H9 (cell line): ENCODE measurements at regions not wholly inside any gene's neighbourhood (a gene's known extent, or its start where the extent isn't known, plus 50 kb on each side); places are given as distances from the start of the nearest gene placed in this dataset.

Experiments used
- DNase-seq: peaks from one replicate; pipeline ENCODE4 v3.0.0-alpha.2; 2017
- H2AFZ ChIP-seq: one replicate; pipeline ENCODE4 v1.6.1; 2013; ENCODE audit warnings: mild to moderate bottlenecking, low read length, control low read depth, moderate library complexity
- H2AK5ac ChIP-seq: 2 replicates; pipeline ENCODE4 v1.6.1; 2013; ENCODE audit warnings: low read length, control low read depth, mixed read lengths; ENCODE audit not compliant: insufficient read length
- H2BK120ac ChIP-seq: one replicate; pipeline ENCODE4 v1.6.1; 2013; ENCODE audit warnings: low read depth, mild to moderate bottlenecking, low read length, control low read depth, inconsistent platforms; ENCODE audit not compliant: poor library complexity, severe bottlenecking
- H2BK12ac ChIP-seq: 2 replicates; pipeline ENCODE4 v1.6.1; 2013; ENCODE audit warnings: low read length, control low read depth, mixed read lengths, low read depth; ENCODE audit not compliant: insufficient read length
- H2BK15ac ChIP-seq: 2 replicates; pipeline ENCODE4 v1.6.1; 2013; ENCODE audit warnings: low read depth, low read length, control low read depth
- H2BK20ac ChIP-seq: one replicate; pipeline ENCODE4 v1.6.1; 2013; ENCODE audit warnings: low read depth, mild to moderate bottlenecking, low read length, control low read depth, inconsistent platforms; ENCODE audit not compliant: poor library complexity, severe bottlenecking
- H2BK5ac ChIP-seq: 2 replicates; pipeline ENCODE4 v1.6.1; 2013; ENCODE audit warnings: low read length, control low read depth, mixed read lengths; ENCODE audit not compliant: insufficient read length
- H3K14ac ChIP-seq: 2 replicates; pipeline ENCODE4 v1.6.1; 2013; ENCODE audit warnings: low read length, control low read depth; ENCODE audit not compliant: insufficient read depth
- H3K18ac ChIP-seq: 2 replicates; pipeline ENCODE4 v1.6.1; 2013; ENCODE audit warnings: low read depth, mild to moderate bottlenecking, mixed read lengths, low read length, control low read depth; ENCODE audit not compliant: insufficient read length
- H3K23ac ChIP-seq: 2 replicates; pipeline ENCODE4 v1.6.1; 2013; ENCODE audit warnings: low read length, control low read depth, mixed read lengths, low read depth; ENCODE audit not compliant: insufficient read length
- H3K23me2 ChIP-seq: 2 replicates; pipeline ENCODE4 v1.6.1; 2013; ENCODE audit warnings: low read depth, mild to moderate bottlenecking, mixed read lengths, low read length, control low read depth; ENCODE audit not compliant: insufficient read length, poor library complexity, severe bottlenecking
- H3K27ac ChIP-seq: 2 replicates; pipeline ENCODE4 v1.5.1; 2013; ENCODE audit warnings: low read length, control low read depth, mixed read lengths, low read depth; ENCODE audit not compliant: insufficient read length
- H3K27me3 ChIP-seq: 2 replicates; pipeline ENCODE4 v1.6.1; 2013; ENCODE audit warnings: low read length, control low read depth, inconsistent platforms; ENCODE audit not compliant: insufficient read depth
- H3K4ac ChIP-seq: 2 replicates; pipeline ENCODE4 v1.6.1; 2013; ENCODE audit warnings: low read depth, mild to moderate bottlenecking, control low read depth, inconsistent platforms, low read length, moderate library complexity
- H3K4me1 ChIP-seq: 2 replicates; pipeline ENCODE4 v1.6.1; 2013; ENCODE audit warnings: low read length, control low read depth, inconsistent platforms; ENCODE audit not compliant: insufficient read depth
- H3K4me2 ChIP-seq: 2 replicates; pipeline ENCODE4 v1.6.1; 2013; ENCODE audit warnings: low read length, control low read depth, mixed read lengths; ENCODE audit not compliant: insufficient read length, insufficient read depth
- H3K56ac ChIP-seq: 2 replicates; pipeline ENCODE4 v1.6.1; 2013; ENCODE audit warnings: low read depth, mild to moderate bottlenecking, mixed read lengths, low read length, control low read depth; ENCODE audit not compliant: insufficient read length
- H3K79me1 ChIP-seq: 2 replicates; pipeline ENCODE4 v1.6.1; 2013; ENCODE audit warnings: low read depth, mild to moderate bottlenecking, moderate library complexity, low read length, control low read depth, inconsistent platforms; ENCODE audit not compliant: insufficient read depth, poor library complexity, severe bottlenecking
- H3K79me2 ChIP-seq: 2 replicates; pipeline ENCODE4 v1.6.1; 2013; ENCODE audit warnings: low read length, control low read depth, inconsistent platforms; ENCODE audit not compliant: insufficient read depth
- H3K9ac ChIP-seq: 2 replicates; pipeline ENCODE4 v1.6.1; 2013; ENCODE audit warnings: low read length, control low read depth, mixed read lengths; ENCODE audit not compliant: insufficient read length; ENCODE audit errors: extremely low read depth
- H3K9me3 ChIP-seq: one replicate; pipeline ENCODE4 v1.6.1; 2013; ENCODE audit warnings: low read depth, low read length, inconsistent platforms; ENCODE audit not compliant: control insufficient read depth
- H3T11ph ChIP-seq: one replicate; pipeline ENCODE4 v1.6.1; 2013; ENCODE audit warnings: mild to moderate bottlenecking, low read length, control low read depth, inconsistent platforms
- H4K20me1 ChIP-seq: one replicate; pipeline ENCODE4 v1.6.1; 2013; ENCODE audit not compliant: control insufficient read depth, insufficient read length, insufficient read depth
- H4K5ac ChIP-seq: 2 replicates; pipeline ENCODE4 v1.6.1; 2013; ENCODE audit warnings: low read depth, mild to moderate bottlenecking, mixed read lengths, low read length, control low read depth; ENCODE audit not compliant: insufficient read length
- H4K8ac ChIP-seq: replicated peaks from 2 replicates; pipeline ENCODE4 v1.6.1; 2013; ENCODE audit warnings: low read length, control low read depth, mixed read lengths, low read depth; ENCODE audit not compliant: insufficient read length
- H4K91ac ChIP-seq: 2 replicates; pipeline ENCODE4 v1.6.1; 2013; ENCODE audit warnings: low read depth, mild to moderate bottlenecking, moderate library complexity, mixed read lengths, low read length, control low read depth; ENCODE audit not compliant: insufficient read length
- H3K27ac Mint-ChIP-seq, 3 experiments: 2 replicates in 2 of 3; 3 replicates in 1 of 3; pipeline ENCODE4 v1.8.0; 2020 to 2021; ENCODE audit warnings: mixed read lengths in 3 of 3, mild to moderate bottlenecking in 1 of 3, moderate library complexity in 1 of 3
- H3K27me3 Mint-ChIP-seq: 2 replicates; pipeline ENCODE4 v1.8.0; 2021; ENCODE audit warnings: low read depth, mild to moderate bottlenecking, moderate library complexity, mixed read lengths
- H3K36me3 Mint-ChIP-seq, 3 experiments: 2 replicates in 2 of 3; 3 replicates in 1 of 3; pipeline ENCODE4 v1.8.0; 2020 to 2021; ENCODE audit warnings: low read depth in 3 of 3, mixed read lengths in 3 of 3; ENCODE audit not compliant: insufficient read depth in 1 of 3
- H3K4me1 Mint-ChIP-seq, 2 experiments: 2 replicates each; pipeline ENCODE4 v1.8.0; 2020; ENCODE audit warnings: mixed read lengths in 2 of 2
- H3K4me3 Mint-ChIP-seq, 2 experiments: 2 replicates in 1 of 2; 3 replicates in 1 of 2; pipeline ENCODE4 v1.8.0; 2020 to 2021; ENCODE audit warnings: mild to moderate bottlenecking in 2 of 2, mixed read lengths in 2 of 2, moderate library complexity in 1 of 2
- H3K9me3 Mint-ChIP-seq, 2 experiments: 2 replicates in 1 of 2; 3 replicates in 1 of 2; pipeline ENCODE4 v1.8.0; 2020; ENCODE audit warnings: mild to moderate bottlenecking in 2 of 2, mixed read lengths in 2 of 2, moderate library complexity in 1 of 2
- CTCF ChIP-seq: fragments of 200-600 bp; sonication (generic); conservative IDR thresholded peaks from 3 replicates; pipeline ENCODE4 v1.8.0; 2021; ENCODE audit warnings: antibody characterized with exemption, mild to moderate bottlenecking
- WGBS: extraction: QIAGEN DNeasy Blood & Tissue Kit; methylation state at CpG from one replicate; pipeline ENCODE4 v1.1.7; 2013; ENCODE audit warnings: missing lambda C conversion rate, low lambda C conversion rate, mixed read lengths; ENCODE audit not compliant: insufficient read length; ENCODE audit errors: extremely low coverage; 5-methylcytosine and 5-hydroxymethylcytosine counted together

- H3K9me3 ChIP-seq: peaks cover 87% of the 10 kb centered on the region
- no peak overlapping the region for H2AFZ ChIP-seq
- Mint-ChIP-seq H3K9me3 (peaks cover 100% of the 10 kb centered on the region in 2 experiments), H3K27me3 (peaks cover 6% of the 10 kb centered on the region), H3K36me3 (peaks cover 8 to 43% (median 28%) of the 10 kb centered on the region in 3 experiments), H3K4me1 (no peaks in the 10 kb centered on the region), H3K4me3 (no peak overlapping the region), H3K27ac (no peak overlapping the region)
- H3K18ac ChIP-seq: no peak overlapping the region
- no peaks in the 10 kb centered on the region for H3K23me2 ChIP-seq
- no peak overlapping the region for H2AK5ac ChIP-seq
- no peaks in the 10 kb centered on the region for H3K4me1 ChIP-seq
- H3K79me1 ChIP-seq: no peaks in the 10 kb centered on the region
- no peak for TF ChIP-seq CTCF
- no peak overlapping the region for H2BK20ac ChIP-seq
- H4K91ac ChIP-seq: no peak overlapping the region
- no peaks in the 10 kb centered on the region for H3K79me2 ChIP-seq
- H3K9ac ChIP-seq: no peak overlapping the region
- H3K23ac ChIP-seq: no peak overlapping the region
- H3K27me3 ChIP-seq: no peaks in the 10 kb centered on the region
- H2BK5ac ChIP-seq: no peak overlapping the region
- no peak overlapping the region for H3K27ac ChIP-seq
- H2BK12ac ChIP-seq: no peak overlapping the region
- DNase-seq: no peak
- no peak overlapping the region for H3T11ph ChIP-seq
- H4K5ac ChIP-seq: no peak overlapping the region
- no peak overlapping the region for H3K4me2 ChIP-seq
- no peak overlapping the region for H3K14ac ChIP-seq
- WGBS: no CpG with 5 or more reads among the region's 7 CpGs
- no peak overlapping the region for H4K8ac ChIP-seq
- H4K20me1 ChIP-seq: no peaks in the 10 kb centered on the region
- H3K4ac ChIP-seq: no peak overlapping the region
- no peak overlapping the region for H2BK15ac ChIP-seq
- H2BK120ac ChIP-seq: no peak overlapping the region
- no peak overlapping the region for H3K56ac ChIP-seq
Measured at GRCh38 chr12:34598352-34598827, 576.1 kb downstream of the ALG10 start.
